COLO668 (cell line): ENCODE measurements at regions not wholly inside any gene's neighbourhood (a gene's known extent, or its start where the extent isn't known, plus 50 kb on each side); places are given as distances from the start of the nearest gene placed in this dataset.
"Not testable (repeated sequence)": the region's sequence is repeated elsewhere in the genome, so short reads cannot be mapped to it uniquely, and the experiment has no call there.

ENCODE experiments used
- DNase-seq: peaks from one replicate; lab custom pipeline; 2025; ENCODE audit not compliant: unreplicated experiment; lab: John Stamatoyannopoulos, UW

- DNase-seq: no peak
Observed at GRCh38 chr12:105523164-105524057, 192.9 kb downstream of the C12orf75 start.

GRCh38 chr12:105524961-105525360 is 194.5 kb downstream of the C12orf75 start:
- DNase-seq: no peak

GRCh38 chr12:105534068-105534467 is 203.6 kb downstream of the C12orf75 start:
- no peak for DNase-seq

GRCh38 chr12:105535033-105535432 is 204.5 kb downstream of the C12orf75 start:
- not testable (repeated sequence) for DNase-seq

- DNase-seq: no peak
Observed at GRCh38 chr12:105538880-105539279, 208.4 kb downstream of the C12orf75 start.

- DNase-seq: no peak
Observed at GRCh38 chr12:105539735-105540134, 209.2 kb downstream of the C12orf75 start.

GRCh38 chr12:105547786-105548185 is 217.3 kb downstream of the C12orf75 start:
- DNase-seq: no peak

GRCh38 chr12:105548626-105549025 is 218.1 kb downstream of the C12orf75 start:
- DNase-seq: no peak

GRCh38 chr12:105552056-105552455 is 221.6 kb downstream of the C12orf75 start:
- no peak for DNase-seq

GRCh38 chr12:105554223-105554678 is 223.8 kb downstream of the C12orf75 start:
- DNase-seq: no peak

- no peak for DNase-seq
Observed at GRCh38 chr12:105554856-105555255, 224.4 kb downstream of the C12orf75 start.

- no peak for DNase-seq
Observed at GRCh38 chr12:105555556-105556295, 225.2 kb downstream of the C12orf75 start.

GRCh38 chr12:105559310-105559709 is 228.8 kb downstream of the C12orf75 start:
- no peak for DNase-seq

- no peak for DNase-seq
Observed at GRCh38 chr12:105561546-105562198, 231.2 kb downstream of the C12orf75 start.

GRCh38 chr12:105562199-105562971 is 231.9 kb downstream of the C12orf75 start:
- peak; percentile 90 for DNase-seq

- no peak for DNase-seq
Observed at GRCh38 chr12:105567061-105567460, 236.6 kb downstream of the C12orf75 start.

GRCh38 chr12:105569886-105570285 is 239.4 kb downstream of the C12orf75 start:
- DNase-seq: no peak

- peak; percentile 70 for DNase-seq
Observed at GRCh38 chr12:105570944-105571343, 240.5 kb downstream of the C12orf75 start.

- DNase-seq: no peak
Observed at GRCh38 chr12:105573574-105573973, 243.1 kb downstream of the C12orf75 start.

GRCh38 chr12:105574056-105574715 is 243.7 kb downstream of the C12orf75 start:
- DNase-seq: no peak
